Stimulated activated CD4-positive, alpha-beta T cell treated with anti-CD3 and anti-CD28 coated beads, Interleukin-1b, Interleukin-23, amount 100 ng/mL, for 48 hours (primary cell): ENCODE measurements at regions not wholly inside any gene's neighbourhood (a gene's known extent, or its start where the extent isn't known, plus 50 kb on each side); places are given as distances from the start of the nearest gene placed in this dataset.

Experiments used
- DNase-seq: peaks from one replicate; pipeline ENCODE4 v3.0.0-alpha.2; 2020

- DNase-seq: no peak
Measured at GRCh38 chr1:80673935-80674597, 1126.7 kb upstream of the ADGRL2 start.

- no peak for DNase-seq
Measured at GRCh38 chr1:80668372-80668771, 1132.4 kb upstream of the ADGRL2 start.

GRCh38 chr1:80666073-80666472 is 1134.7 kb upstream of the ADGRL2 start:
- DNase-seq: no peak

GRCh38 chr1:80659161-80659560 is 1141.6 kb upstream of the ADGRL2 start:
- no peak for DNase-seq

GRCh38 chr1:80657707-80658106 is 1143.0 kb upstream of the ADGRL2 start:
- DNase-seq: no peak

GRCh38 chr1:80657044-80657643 is 1143.6 kb upstream of the ADGRL2 start:
- DNase-seq: no peak

GRCh38 chr1:80656641-80657040 is 1144.1 kb upstream of the ADGRL2 start:
- DNase-seq: no peak

GRCh38 chr1:80656014-80656636 is 1144.6 kb upstream of the ADGRL2 start:
- DNase-seq: no peak

GRCh38 chr1:80646053-80646452 is 1154.7 kb upstream of the ADGRL2 start:
- no peak for DNase-seq

- DNase-seq: no peak
Measured at GRCh38 chr1:80645621-80646020, 1155.1 kb upstream of the ADGRL2 start.

- DNase-seq: no peak
Measured at GRCh38 chr1:80640978-80641377, 1159.8 kb upstream of the ADGRL2 start.

GRCh38 chr1:80639777-80640533 is 1160.8 kb upstream of the ADGRL2 start:
- no peak for DNase-seq

- DNase-seq: no peak
Measured at GRCh38 chr1:80633947-80634706, 1166.6 kb upstream of the ADGRL2 start.

GRCh38 chr1:80632284-80632683 is 1168.5 kb upstream of the ADGRL2 start:
- DNase-seq: no peak

- no peak for DNase-seq
Measured at GRCh38 chr1:80629304-80629837, 1171.4 kb upstream of the ADGRL2 start.

- DNase-seq: no peak
Measured at GRCh38 chr1:80624682-80625081, 1176.1 kb upstream of the ADGRL2 start.

GRCh38 chr1:80607064-80607463 is 1193.7 kb upstream of the ADGRL2 start:
- DNase-seq: no peak

GRCh38 chr1:80594013-80594412 is 1206.7 kb upstream of the ADGRL2 start:
- DNase-seq: no peak

- DNase-seq: no peak
Measured at GRCh38 chr1:80593197-80593596, 1207.5 kb upstream of the ADGRL2 start.

GRCh38 chr1:80582980-80583379 is 1217.8 kb upstream of the ADGRL2 start:
- no peak for DNase-seq

GRCh38 chr1:80579055-80579454 is 1221.7 kb upstream of the ADGRL2 start:
- no peak for DNase-seq

GRCh38 chr1:80566867-80567266 is 1233.9 kb upstream of the ADGRL2 start:
- no peak for DNase-seq

- no peak for DNase-seq
Measured at GRCh38 chr1:80566123-80566522, 1234.6 kb upstream of the ADGRL2 start.
